Thyroid gland (tissue), 4 donors: ENCODE measurements at regions not wholly inside any gene's neighbourhood (a gene's known extent, or its start where the extent isn't known, plus 50 kb on each side); places are given as distances from the start of the nearest gene placed in this dataset.

Source experiments
- POLR2A ChIP-seq, 2 donors: fragments of 450-650 bp; IDR thresholded peaks; one replicate each; pipeline ENCODE4 v1.6.1; 2017; ENCODE audit warnings: antibody characterized with exemption in 2 of 2, mild to moderate bottlenecking in 2 of 2, moderate library complexity in 1 of 2
- TF ChIP-seq, protein P1 (sequence below), 6 experiments: fragments of 200-600 bp in 3 of 6; fragments of 450-650 bp in 3 of 6; sonication (generic) in 3 of 6; IDR thresholded peaks; one replicate each; pipeline ENCODE4 v1.5.1; 2016 to 2019; ENCODE audit warnings: antibody characterized with exemption in 6 of 6, mild to moderate bottlenecking in 2 of 6, inconsistent platforms in 1 of 6, moderate library complexity in 1 of 6

DNA sequence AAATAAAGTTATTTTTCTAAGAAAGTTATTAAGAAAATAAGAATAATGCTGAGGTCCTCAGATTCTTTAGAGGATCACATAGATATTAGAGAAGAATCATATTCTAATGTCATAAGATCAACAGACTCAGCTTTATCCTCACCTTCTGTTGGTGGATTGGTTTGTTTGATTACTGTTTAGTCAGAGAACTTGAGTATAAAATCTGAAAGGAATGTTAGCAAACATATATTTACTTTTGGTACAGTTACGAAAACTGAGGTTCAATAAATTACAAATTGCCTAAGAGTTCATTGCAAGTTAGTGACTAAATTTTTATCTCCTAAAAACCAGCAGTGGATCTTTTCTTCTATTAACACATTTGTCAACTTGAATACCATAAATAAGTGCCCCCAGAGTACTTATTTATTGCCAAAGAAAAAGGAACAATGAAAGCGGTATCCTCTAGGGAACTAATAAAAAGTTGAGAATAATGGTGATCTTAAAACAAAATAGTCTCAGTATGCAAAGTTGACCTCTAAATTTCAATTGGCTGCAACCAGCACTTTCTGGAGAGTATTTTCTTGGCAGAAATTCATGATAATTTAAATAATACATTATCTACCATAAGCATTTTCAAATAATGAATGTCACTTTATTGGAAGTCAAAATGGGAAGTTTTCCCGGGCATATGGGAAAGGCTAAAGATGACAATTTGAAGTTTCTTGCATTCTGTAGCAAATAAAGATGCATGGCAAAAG, 296.8 kb downstream of the OTOL1 start:
- TF ChIP-seq, protein P1, sequence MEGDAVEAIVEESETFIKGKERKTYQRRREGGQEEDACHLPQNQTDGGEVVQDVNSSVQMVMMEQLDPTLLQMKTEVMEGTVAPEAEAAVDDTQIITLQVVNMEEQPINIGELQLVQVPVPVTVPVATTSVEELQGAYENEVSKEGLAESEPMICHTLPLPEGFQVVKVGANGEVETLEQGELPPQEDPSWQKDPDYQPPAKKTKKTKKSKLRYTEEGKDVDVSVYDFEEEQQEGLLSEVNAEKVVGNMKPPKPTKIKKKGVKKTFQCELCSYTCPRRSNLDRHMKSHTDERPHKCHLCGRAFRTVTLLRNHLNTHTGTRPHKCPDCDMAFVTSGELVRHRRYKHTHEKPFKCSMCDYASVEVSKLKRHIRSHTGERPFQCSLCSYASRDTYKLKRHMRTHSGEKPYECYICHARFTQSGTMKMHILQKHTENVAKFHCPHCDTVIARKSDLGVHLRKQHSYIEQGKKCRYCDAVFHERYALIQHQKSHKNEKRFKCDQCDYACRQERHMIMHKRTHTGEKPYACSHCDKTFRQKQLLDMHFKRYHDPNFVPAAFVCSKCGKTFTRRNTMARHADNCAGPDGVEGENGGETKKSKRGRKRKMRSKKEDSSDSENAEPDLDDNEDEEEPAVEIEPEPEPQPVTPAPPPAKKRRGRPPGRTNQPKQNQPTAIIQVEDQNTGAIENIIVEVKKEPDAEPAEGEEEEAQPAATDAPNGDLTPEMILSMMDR (IDR thresholded peaks at IDR 0.05): no peak
- no peak for TF ChIP-seq POLR2A (IDR thresholded peaks at IDR 0.05)
